ENCODE measurements at regions not wholly inside any gene's neighbourhood (a gene's known extent, or its start where the extent isn't known, plus 50 kb on each side); places are given as distances from the start of the nearest gene placed in this dataset.
A peak's percentile ranks its signal among the peaks of the same experiment; 100 is the strongest.

- Histone ChIP-seq H3K27me3 (ENCODE audit: insufficient read depth, low read length) (no peaks in the 10 kb centered on the region), H3K4me2 (ENCODE audit: low read length) (no peak overlapping the region), H3K9ac (ENCODE audit: low read length) (no peak overlapping the region), H3K9me3 (ENCODE audit: insufficient read depth, low read depth, low read length) (no peaks in the 10 kb centered on the region), H3K4me1 (ENCODE audit: insufficient read depth, low read length) (no peaks in the 10 kb centered on the region), H2AFZ (ENCODE audit: low read depth, low read length) (no peak overlapping the region), H3K27ac (ENCODE audit: low read depth, low read length) (no peak overlapping the region), H3K4me3 (ENCODE audit: insufficient read depth, low read depth, low read length) (no peak overlapping the region), H4K20me1 (ENCODE audit: insufficient read depth, low read length) (no peaks in the 10 kb centered on the region), H3K36me3 (ENCODE audit: insufficient read depth, low read length) (no peaks in the 10 kb centered on the region), H3K79me2 (ENCODE audit: insufficient read depth, low read length) (no peaks in the 10 kb centered on the region)
- Mint-ChIP-seq H3K27ac (ENCODE audit: unreplicated experiment) (no peak overlapping the region), H3K4me3 (ENCODE audit: unreplicated experiment) (no peak overlapping the region), H3K27me3 (ENCODE audit: low read depth, unreplicated experiment) (no peaks in the 10 kb centered on the region), H3K4me1 (ENCODE audit: low read depth, unreplicated experiment) (no peaks in the 10 kb centered on the region), H3K36me3 (ENCODE audit: low read depth, unreplicated experiment) (no peaks in the 10 kb centered on the region), H3K9me3 (ENCODE audit: unreplicated experiment) (peaks cover 7% of the 10 kb centered on the region)
- no peak for FAIRE-seq
- DNase-seq (ENCODE audit: low read depth), result no peak
- TF ChIP-seq CTCF (IDR thresholded peaks at IDR 0.05; ENCODE audit: insufficient read depth, low read depth, low read length), result no peak
- TF ChIP-seq EZH2 (IDR thresholded peaks at IDR 0.05; ENCODE audit: insufficient read depth, low read length), result no peak
These were observed 881.1 kb upstream of the AUTS2 start for GRCh38 chr7:68717176-68717575.

GRCh38 chr7:68718097-68718551, 880.2 kb upstream of the AUTS2 start:
- Histone ChIP-seq H3K36me3 (ENCODE audit: insufficient read depth, low read length) (no peaks in the 10 kb centered on the region), H3K27ac (ENCODE audit: low read depth, low read length) (no peak overlapping the region), H3K9ac (ENCODE audit: low read length) (no peak overlapping the region), H4K20me1 (ENCODE audit: insufficient read depth, low read length) (no peaks in the 10 kb centered on the region), H3K27me3 (ENCODE audit: insufficient read depth, low read length) (no peaks in the 10 kb centered on the region), H2AFZ (ENCODE audit: low read depth, low read length) (no peak overlapping the region), H3K9me3 (ENCODE audit: insufficient read depth, low read depth, low read length) (no peaks in the 10 kb centered on the region), H3K4me1 (ENCODE audit: insufficient read depth, low read length) (no peaks in the 10 kb centered on the region), H3K4me2 (ENCODE audit: low read length) (no peak overlapping the region), H3K79me2 (ENCODE audit: insufficient read depth, low read length) (no peaks in the 10 kb centered on the region), H3K4me3 (ENCODE audit: insufficient read depth, low read depth, low read length) (no peak overlapping the region)
- Mint-ChIP-seq H3K4me1 (ENCODE audit: low read depth, unreplicated experiment) (no peaks in the 10 kb centered on the region), H3K4me3 (ENCODE audit: unreplicated experiment) (no peak overlapping the region), H3K36me3 (ENCODE audit: low read depth, unreplicated experiment) (no peaks in the 10 kb centered on the region), H3K9me3 (ENCODE audit: unreplicated experiment) (peaks cover 8% of the 10 kb centered on the region), H3K27me3 (ENCODE audit: low read depth, unreplicated experiment) (no peaks in the 10 kb centered on the region), H3K27ac (ENCODE audit: unreplicated experiment) (no peak overlapping the region)
- no peak for FAIRE-seq
- DNase-seq (ENCODE audit: low read depth), result peak; percentile 14
- TF ChIP-seq CTCF (IDR thresholded peaks at IDR 0.05; ENCODE audit: insufficient read depth, low read depth, low read length), result no peak

DNA sequence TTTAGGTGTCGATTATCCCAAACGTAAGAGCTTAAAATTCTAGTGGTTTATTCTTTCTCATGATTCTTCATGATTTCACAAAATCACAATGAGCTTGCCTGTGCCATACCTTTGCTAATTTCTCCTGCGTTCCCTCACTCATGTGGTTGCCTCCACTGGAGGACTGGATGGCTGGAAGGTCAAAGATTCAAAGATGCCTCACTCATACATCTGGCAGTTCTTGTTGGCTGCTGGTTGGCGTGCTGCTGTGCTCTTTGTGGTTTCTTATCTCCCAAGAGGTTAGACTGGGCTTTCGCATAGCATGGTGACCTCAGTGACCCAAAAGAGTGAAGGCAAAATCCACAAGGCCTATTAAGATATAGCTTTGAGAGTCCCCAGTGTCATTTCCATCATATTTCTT, 877.6 kb upstream of the AUTS2 start:
- Mint-ChIP-seq H3K4me1 (ENCODE audit: low read depth, unreplicated experiment) (no peaks in the 10 kb centered on the region), H3K36me3 (ENCODE audit: low read depth, unreplicated experiment) (no peaks in the 10 kb centered on the region), H3K9me3 (ENCODE audit: unreplicated experiment) (peaks cover 7% of the 10 kb centered on the region), H3K27me3 (ENCODE audit: low read depth, unreplicated experiment) (no peaks in the 10 kb centered on the region), H3K27ac (ENCODE audit: unreplicated experiment) (no peak overlapping the region), H3K4me3 (ENCODE audit: unreplicated experiment) (no peak overlapping the region)
- Histone ChIP-seq H3K4me2 (ENCODE audit: low read length) (no peak overlapping the region), H3K27me3 (ENCODE audit: insufficient read depth, low read length) (no peaks in the 10 kb centered on the region), H2AFZ (ENCODE audit: low read depth, low read length) (no peak overlapping the region), H3K4me3 (ENCODE audit: insufficient read depth, low read depth, low read length) (no peak overlapping the region), H3K27ac (ENCODE audit: low read depth, low read length) (no peak overlapping the region), H3K9ac (ENCODE audit: low read length) (no peak overlapping the region), H3K9me3 (ENCODE audit: insufficient read depth, low read depth, low read length) (no peaks in the 10 kb centered on the region), H4K20me1 (ENCODE audit: insufficient read depth, low read length) (no peaks in the 10 kb centered on the region), H3K79me2 (ENCODE audit: insufficient read depth, low read length) (no peaks in the 10 kb centered on the region), H3K36me3 (ENCODE audit: insufficient read depth, low read length) (no peaks in the 10 kb centered on the region), H3K4me1 (ENCODE audit: insufficient read depth, low read length) (no peaks in the 10 kb centered on the region)
- FAIRE-seq (no peak), DNase-seq (ENCODE audit: low read depth) (peak; percentile 85)
- TF ChIP-seq CTCF (IDR thresholded peaks at IDR 0.05; ENCODE audit: insufficient read depth, low read depth, low read length) (no peak), EZH2 (IDR thresholded peaks at IDR 0.05; ENCODE audit: insufficient read depth, low read length) (no peak)

Data from astrocyte (in vitro differentiated cells and primary cell).